ENCODE measurements at regions not wholly inside any gene's neighbourhood (a gene's known extent, or its start where the extent isn't known, plus 50 kb on each side); places are given as distances from the start of the nearest gene placed in this dataset.

- TF ChIP-seq, protein P1, sequence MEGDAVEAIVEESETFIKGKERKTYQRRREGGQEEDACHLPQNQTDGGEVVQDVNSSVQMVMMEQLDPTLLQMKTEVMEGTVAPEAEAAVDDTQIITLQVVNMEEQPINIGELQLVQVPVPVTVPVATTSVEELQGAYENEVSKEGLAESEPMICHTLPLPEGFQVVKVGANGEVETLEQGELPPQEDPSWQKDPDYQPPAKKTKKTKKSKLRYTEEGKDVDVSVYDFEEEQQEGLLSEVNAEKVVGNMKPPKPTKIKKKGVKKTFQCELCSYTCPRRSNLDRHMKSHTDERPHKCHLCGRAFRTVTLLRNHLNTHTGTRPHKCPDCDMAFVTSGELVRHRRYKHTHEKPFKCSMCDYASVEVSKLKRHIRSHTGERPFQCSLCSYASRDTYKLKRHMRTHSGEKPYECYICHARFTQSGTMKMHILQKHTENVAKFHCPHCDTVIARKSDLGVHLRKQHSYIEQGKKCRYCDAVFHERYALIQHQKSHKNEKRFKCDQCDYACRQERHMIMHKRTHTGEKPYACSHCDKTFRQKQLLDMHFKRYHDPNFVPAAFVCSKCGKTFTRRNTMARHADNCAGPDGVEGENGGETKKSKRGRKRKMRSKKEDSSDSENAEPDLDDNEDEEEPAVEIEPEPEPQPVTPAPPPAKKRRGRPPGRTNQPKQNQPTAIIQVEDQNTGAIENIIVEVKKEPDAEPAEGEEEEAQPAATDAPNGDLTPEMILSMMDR (IDR thresholded peaks at IDR 0.05): no peak
- TF ChIP-seq POLR2A (IDR thresholded peaks at IDR 0.05): no peak
Observed at GRCh38 chr10:111974325-111974724, 209.2 kb downstream of the GPAM start.
